Nephron (organoid): ENCODE measurements at regions not wholly inside any gene's neighbourhood (a gene's known extent, or its start where the extent isn't known, plus 50 kb on each side); places are given as distances from the start of the nearest gene placed in this dataset.
"Not testable (repeated sequence)": the region's sequence is repeated elsewhere in the genome, so short reads cannot be mapped to it uniquely, and the experiment has no call there.

Experiments
- H3K27ac Mint-ChIP-seq, 3 experiments: 2 replicates each; pipeline ENCODE4 v1.8.0; 2020; ENCODE audit warnings: mixed read lengths in 3 of 3, mild to moderate bottlenecking in 2 of 3, moderate library complexity in 1 of 3
- H3K27me3 Mint-ChIP-seq: 2 replicates; pipeline ENCODE4 v1.8.0; 2021; ENCODE audit warnings: low read depth, mild to moderate bottlenecking, moderate library complexity, mixed read lengths
- H3K36me3 Mint-ChIP-seq: 2 replicates; pipeline ENCODE4 v1.8.0; 2020; ENCODE audit warnings: low read depth, mixed read lengths
- H3K4me1 Mint-ChIP-seq: 2 replicates; pipeline ENCODE4 v1.8.0; 2020; ENCODE audit warnings: mixed read lengths
- H3K4me3 Mint-ChIP-seq, 3 experiments: 2 replicates each; pipeline ENCODE4 v1.8.0; 2020; ENCODE audit warnings: mild to moderate bottlenecking in 3 of 3, mixed read lengths in 3 of 3, moderate library complexity in 2 of 3
- H3K9me3 Mint-ChIP-seq: 2 replicates; pipeline ENCODE4 v1.8.0; 2020; ENCODE audit warnings: mixed read lengths
- TF ChIP-seq, protein P1 (sequence below), 3 experiments: fragments of 200-600 bp; sonication (generic); IDR thresholded peaks; one replicate each; pipeline ENCODE4 v1.5.0; 2021; ENCODE audit warnings: antibody characterized with exemption in 3 of 3; ENCODE audit not compliant: unreplicated experiment in 3 of 3

DNA sequence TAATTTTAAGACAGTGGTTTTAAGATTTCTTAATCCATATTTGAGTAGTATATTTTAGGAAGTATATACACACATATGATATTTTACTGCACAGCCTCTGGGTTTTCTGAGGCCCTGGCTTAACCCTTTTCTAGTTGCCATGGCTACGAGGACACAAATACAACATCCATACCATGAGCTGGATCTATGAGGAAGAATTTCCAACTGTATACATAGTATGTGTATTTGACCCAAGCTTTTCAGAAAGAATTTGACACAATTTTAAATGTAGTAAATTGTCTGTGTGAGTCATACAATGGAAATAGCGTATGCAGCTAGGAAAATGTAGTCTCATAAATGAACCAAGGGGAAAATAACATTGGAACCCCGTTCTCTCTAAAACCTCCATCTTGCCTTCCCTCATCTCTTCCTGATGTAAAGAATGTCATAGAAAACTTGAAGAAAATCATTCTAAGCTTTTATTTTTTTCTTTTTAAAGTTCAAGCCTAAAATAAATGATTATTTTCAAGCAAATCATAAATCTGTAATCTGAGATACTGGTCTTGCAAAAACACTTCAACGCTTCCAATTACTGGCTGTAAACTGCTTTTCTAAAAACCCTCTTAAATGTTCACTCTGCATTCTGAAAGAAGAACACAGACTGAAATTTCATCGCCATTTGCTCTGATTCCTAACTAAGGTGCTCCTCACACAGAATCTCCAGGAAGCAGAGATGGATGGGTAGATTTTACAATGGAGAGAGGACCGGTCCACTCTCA is 172.4 kb downstream of the LACC1 start:
- peaks cover 39% of the 10 kb centered on the region for H3K4me1 Mint-ChIP-seq
- no peaks in the 10 kb centered on the region for H3K9me3 Mint-ChIP-seq
- TF ChIP-seq, protein P1, sequence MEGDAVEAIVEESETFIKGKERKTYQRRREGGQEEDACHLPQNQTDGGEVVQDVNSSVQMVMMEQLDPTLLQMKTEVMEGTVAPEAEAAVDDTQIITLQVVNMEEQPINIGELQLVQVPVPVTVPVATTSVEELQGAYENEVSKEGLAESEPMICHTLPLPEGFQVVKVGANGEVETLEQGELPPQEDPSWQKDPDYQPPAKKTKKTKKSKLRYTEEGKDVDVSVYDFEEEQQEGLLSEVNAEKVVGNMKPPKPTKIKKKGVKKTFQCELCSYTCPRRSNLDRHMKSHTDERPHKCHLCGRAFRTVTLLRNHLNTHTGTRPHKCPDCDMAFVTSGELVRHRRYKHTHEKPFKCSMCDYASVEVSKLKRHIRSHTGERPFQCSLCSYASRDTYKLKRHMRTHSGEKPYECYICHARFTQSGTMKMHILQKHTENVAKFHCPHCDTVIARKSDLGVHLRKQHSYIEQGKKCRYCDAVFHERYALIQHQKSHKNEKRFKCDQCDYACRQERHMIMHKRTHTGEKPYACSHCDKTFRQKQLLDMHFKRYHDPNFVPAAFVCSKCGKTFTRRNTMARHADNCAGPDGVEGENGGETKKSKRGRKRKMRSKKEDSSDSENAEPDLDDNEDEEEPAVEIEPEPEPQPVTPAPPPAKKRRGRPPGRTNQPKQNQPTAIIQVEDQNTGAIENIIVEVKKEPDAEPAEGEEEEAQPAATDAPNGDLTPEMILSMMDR (IDR thresholded peaks at IDR 0.05; ENCODE audit: unreplicated experiment in 3 of 3), result no peak
- peak overlapping the region in 2 of 3 experiments; percentile 36 to 60 for H3K4me3 Mint-ChIP-seq
- H3K36me3 Mint-ChIP-seq, result no peaks in the 10 kb centered on the region
- H3K27ac Mint-ChIP-seq, result peak overlapping the region; percentile 91 to 93 (median 91)
- peaks cover 3% of the 10 kb centered on the region for H3K27me3 Mint-ChIP-seq

DNA sequence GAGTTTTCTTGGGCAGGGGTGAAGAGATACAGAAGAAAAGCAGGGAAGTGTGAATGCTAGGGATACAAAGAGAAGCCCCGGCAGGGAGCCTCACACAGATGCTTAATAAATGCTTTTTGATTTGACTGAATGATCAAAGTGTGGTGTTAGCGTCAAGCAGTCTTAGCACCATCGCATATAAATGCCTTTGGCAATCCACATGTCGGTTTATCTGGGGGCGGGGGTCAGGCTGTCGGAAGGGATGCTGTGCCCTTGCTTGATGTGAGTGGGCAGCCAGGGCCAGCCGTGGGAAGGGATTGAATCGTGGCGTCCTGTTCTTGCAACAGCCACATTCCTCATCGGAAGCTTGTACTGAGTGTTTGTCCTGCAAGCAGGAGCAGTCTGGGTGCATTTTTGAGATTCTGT is 173.1 kb downstream of the LACC1 start:
- peaks cover 39% of the 10 kb centered on the region for H3K4me1 Mint-ChIP-seq
- H3K27ac Mint-ChIP-seq, result peak overlapping the region; percentile 91 to 93 (median 91)
- H3K36me3 Mint-ChIP-seq, result no peaks in the 10 kb centered on the region
- TF ChIP-seq, protein P1 (IDR thresholded peaks at IDR 0.05; ENCODE audit: unreplicated experiment in 3 of 3), result no peak
- H3K4me3 Mint-ChIP-seq, result peak overlapping the region; percentile 36 to 60 (median 42)
- peaks cover 3% of the 10 kb centered on the region for H3K27me3 Mint-ChIP-seq
- H3K9me3 Mint-ChIP-seq, result no peaks in the 10 kb centered on the region

DNA sequence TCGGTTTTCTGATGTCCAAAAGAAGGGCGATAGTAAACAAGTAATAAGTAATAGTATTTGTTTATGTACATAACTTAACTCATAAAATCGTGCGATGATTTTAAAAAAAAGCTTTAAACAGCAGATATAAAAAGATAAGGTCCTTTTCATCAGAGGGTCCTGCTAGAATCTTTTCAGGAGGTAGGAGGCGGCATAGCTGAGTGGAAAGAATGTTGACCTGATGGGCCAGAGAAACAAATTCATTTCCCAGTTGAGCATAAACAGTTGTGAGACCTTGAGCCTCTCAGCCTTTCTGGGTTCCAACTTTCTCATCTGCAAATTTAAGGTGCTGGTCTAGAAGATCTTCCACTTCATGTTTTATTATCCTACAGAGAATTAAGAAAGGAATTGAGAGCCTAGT is 173.5 kb downstream of the LACC1 start:
- Mint-ChIP-seq H3K9me3 (no peaks in the 10 kb centered on the region), H3K27ac (peak overlapping the region; percentile 91 to 93 (median 91)), H3K4me1 (peaks cover 39% of the 10 kb centered on the region), H3K4me3 (peak overlapping the region in 2 of 3 experiments; percentile 36 to 60), H3K36me3 (no peaks in the 10 kb centered on the region), H3K27me3 (peaks cover 3% of the 10 kb centered on the region)
- TF ChIP-seq, protein P1 (IDR thresholded peaks at IDR 0.05; ENCODE audit: unreplicated experiment in 3 of 3), result peak in 2 of 3 experiments; percentile 20 to 23

DNA sequence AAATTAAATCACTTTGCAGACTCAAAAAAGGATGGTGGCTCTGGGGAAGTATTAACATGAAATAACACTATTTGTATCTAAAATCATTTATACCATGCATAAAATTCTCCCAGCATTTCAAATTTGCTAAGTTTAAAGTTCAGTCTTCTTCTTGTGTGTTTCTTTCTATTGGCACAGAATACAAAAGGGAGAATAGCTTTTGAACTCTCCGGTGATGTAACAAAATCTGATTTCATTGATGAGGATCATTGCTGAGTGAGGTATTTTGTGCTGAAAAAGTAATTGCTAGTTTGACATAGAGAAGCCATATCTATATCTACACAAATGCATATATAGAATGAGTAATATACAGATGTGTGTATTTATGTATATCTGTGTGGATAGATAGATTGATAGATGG is 174.8 kb downstream of the LACC1 start:
- Mint-ChIP-seq H3K9me3 (no peaks in the 10 kb centered on the region), H3K27me3 (no peaks in the 10 kb centered on the region), H3K36me3 (no peaks in the 10 kb centered on the region), H3K4me3 (no peak overlapping the region), H3K27ac (peak overlapping the region in 2 of 3 experiments; percentile 91 to 93), H3K4me1 (peaks cover 44% of the 10 kb centered on the region)
- TF ChIP-seq, protein P1 (IDR thresholded peaks at IDR 0.05; ENCODE audit: unreplicated experiment in 3 of 3), result no peak

DNA sequence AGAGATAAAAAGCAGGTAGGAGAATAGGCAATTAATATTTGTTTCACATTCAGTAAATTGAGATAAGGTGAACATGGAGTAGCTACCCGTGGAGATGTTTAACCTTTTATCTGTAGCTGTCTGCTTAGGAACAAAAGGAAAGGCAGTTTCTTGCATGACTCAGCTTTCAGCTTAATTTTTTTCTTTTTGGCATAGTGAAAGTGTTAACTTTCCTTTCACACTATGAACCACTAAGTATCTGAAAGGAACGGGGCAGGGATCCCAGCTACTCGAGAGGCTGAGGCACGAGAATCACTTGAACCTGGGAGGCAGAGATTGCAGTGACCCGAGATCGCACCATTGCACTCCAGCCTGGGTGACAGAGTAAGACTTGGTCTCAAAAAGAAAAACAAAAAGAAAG is 176.0 kb downstream of the LACC1 start:
- H3K9me3 Mint-ChIP-seq, H3K36me3 Mint-ChIP-seq, H3K4me3 Mint-ChIP-seq, H3K27me3 Mint-ChIP-seq: not testable (repeated sequence)
- H3K4me1 Mint-ChIP-seq, result peaks cover 37% of the 10 kb centered on the region
- peak overlapping the region in 2 of 3 experiments; percentile 30 to 57 for H3K27ac Mint-ChIP-seq

DNA sequence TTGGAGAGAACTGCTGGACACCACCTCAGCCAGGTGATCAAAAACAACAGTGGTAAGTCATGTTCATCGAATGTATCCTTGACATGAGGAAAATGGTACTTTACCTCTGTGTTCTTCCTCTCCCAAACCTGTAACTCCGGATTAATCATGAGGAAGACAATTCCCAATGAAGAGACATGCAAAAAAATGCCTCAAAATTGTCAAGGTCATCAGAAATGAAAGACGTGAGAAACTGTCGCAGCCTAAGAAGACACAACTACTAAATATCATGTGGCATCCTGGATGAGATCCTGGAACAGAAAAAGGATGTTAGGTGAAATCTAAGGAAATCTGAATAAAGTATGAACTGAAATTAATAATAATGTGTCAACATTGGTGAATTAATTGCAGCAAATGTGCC is 178.4 kb downstream of the LACC1 start:
- Mint-ChIP-seq H3K36me3 (no peaks in the 10 kb centered on the region), H3K4me1 (peaks cover 25% of the 10 kb centered on the region), H3K27me3 (no peaks in the 10 kb centered on the region), H3K27ac (peak overlapping the region in 1 of 3 experiments; percentile 90), H3K4me3 (no peak overlapping the region), H3K9me3 (no peaks in the 10 kb centered on the region)
- TF ChIP-seq, protein P1 (IDR thresholded peaks at IDR 0.05; ENCODE audit: unreplicated experiment in 3 of 3), result no peak
